ENCODE measurements at regions not wholly inside any gene's neighbourhood (a gene's known extent, or its start where the extent isn't known, plus 50 kb on each side); places are given as distances from the start of the nearest gene placed in this dataset.

- no peak for DNase-seq
Measured at GRCh38 chr2:61721382-61721781, 132.5 kb downstream of the FAM161A start.

- no peak for DNase-seq
Measured at GRCh38 chr2:61720911-61721310, 132.9 kb downstream of the FAM161A start.

DNA sequence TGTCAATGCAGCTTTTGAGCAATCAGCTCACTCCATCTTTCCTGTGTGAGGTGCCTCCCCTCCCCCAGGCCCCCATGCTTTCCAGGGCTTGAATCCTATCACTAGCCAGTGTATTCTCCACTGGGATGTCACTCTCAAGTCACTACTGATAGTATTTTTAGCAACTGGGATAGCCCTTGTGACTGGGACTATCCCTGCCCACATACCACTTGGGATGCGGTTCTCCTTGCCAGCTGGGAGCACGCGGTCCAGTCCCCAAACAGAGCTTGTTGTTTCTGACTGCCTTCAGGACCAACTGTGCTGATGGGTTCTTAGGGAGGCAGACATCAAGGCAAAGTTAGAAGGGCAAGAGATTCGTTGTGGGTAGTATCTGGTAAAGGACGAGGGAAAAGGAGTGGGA, 134.9 kb downstream of the FAM161A start:
- no peak for DNase-seq

GRCh38 chr2:61715506-61715905, 138.4 kb downstream of the FAM161A start:
- DNase-seq, result no peak

- DNase-seq, result no peak
Measured at GRCh38 chr2:61714210-61714609, 139.7 kb downstream of the FAM161A start.

DNA sequence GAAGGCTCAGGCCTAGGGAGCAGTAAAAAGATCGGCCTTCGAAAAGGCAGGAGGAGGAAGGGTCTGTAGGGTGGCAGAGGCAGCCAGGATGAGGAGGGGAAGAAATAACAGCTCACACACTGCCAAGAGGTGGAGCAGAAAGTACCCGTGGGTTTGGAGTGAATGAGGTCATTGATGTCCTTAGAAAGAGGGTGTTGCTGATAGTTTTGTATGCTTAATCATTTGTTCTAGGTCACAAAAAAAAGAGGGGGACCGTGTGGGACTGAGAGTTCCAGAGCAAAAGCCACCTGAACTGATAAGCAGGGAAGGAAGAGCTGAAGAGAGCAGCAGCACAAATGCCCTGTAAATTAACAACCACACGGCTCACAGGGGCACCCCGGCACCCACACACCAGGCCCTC, 140.4 kb downstream of the FAM161A start:
- DNase-seq, result no peak

DNA sequence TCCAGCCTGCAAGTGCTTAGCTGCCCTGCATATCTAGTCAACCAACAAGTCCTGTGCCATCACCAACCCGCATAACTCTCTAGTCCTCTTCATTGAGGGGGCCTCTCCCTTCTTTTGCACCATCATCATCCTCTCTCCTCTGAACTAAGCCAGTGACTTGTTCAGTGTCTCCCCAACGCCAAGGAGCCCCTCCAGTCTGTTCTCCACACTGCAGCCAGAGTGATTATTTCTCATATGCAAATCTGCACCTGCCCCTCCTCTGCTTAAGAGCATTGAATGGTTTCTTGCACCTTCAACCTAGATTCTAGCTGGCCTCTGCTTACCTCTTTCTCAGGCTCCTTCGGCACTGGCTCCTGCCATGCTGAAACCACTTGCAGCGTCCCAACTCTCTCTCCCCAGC, 141.8 kb downstream of the FAM161A start:
- no peak for DNase-seq

DNA sequence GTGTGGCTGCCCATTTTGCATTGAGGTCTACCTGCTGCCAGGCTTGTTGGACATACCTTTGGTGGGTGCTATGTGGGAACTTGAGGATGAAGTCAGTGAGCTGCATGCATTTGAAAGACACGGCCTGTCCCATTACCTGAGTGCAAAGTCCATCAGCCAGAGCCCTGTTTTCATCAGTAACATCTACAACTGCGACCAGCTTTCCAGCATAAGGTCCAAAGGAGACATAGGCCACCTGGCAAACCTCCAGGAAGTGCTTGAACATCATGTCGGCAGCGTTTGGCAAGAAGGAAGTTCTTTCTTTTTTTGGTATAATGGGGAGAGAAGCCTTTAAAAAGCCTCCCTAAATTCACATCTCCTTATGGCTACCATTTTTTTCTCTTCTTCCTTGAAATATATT, 143.1 kb downstream of the FAM161A start:
- no peak for DNase-seq

GRCh38 chr2:61707984-61708852, 145.6 kb downstream of the FAM161A start:
- no peak for DNase-seq

- DNase-seq, result no peak
Measured at GRCh38 chr2:61705625-61706024, 148.2 kb downstream of the FAM161A start.

GRCh38 chr2:61704364-61704763, 149.5 kb downstream of the FAM161A start:
- no peak for DNase-seq

DNA sequence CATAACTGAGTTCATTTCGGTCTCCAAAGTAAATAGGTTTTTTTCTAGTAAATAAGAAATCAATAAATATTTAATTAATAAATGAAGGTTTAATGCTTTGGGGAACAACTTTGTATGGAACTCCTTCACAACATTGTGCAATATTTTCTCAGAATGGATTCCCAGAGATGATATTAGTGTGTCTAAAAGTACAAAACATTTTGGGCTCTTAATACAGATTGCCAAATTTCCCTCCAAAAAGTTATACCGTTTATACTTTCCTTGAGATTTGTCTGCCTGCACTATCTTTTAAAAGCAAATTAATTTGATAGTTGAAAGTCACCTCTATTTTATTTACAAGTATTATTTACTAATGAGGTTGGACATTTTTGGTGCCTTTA, 151.8 kb downstream of the FAM161A start:
- no peak for DNase-seq

DNA sequence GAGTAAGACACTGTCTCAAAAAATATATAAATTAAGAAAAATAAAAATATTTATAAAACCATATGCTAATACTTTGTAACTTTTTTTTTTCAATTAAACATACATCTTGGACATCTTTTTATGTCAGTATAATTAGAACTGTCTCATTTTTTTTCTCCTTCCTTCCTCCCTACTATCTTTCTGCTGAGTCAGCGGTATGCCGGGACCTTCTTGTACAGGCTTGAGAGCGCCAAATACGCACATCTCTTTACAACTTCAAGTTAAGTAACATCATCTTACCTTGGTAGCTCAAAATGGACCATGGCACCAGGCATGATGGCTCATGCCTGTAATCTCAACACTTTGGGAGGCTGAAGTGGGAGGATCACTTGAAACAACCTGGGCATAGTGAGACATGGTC, 153.4 kb downstream of the FAM161A start:
- peak; percentile 49 for DNase-seq

- peak; percentile 97 for DNase-seq
Measured at GRCh38 chr2:61694312-61695274, 156.4 kb upstream of the XPO1 start.

DNA sequence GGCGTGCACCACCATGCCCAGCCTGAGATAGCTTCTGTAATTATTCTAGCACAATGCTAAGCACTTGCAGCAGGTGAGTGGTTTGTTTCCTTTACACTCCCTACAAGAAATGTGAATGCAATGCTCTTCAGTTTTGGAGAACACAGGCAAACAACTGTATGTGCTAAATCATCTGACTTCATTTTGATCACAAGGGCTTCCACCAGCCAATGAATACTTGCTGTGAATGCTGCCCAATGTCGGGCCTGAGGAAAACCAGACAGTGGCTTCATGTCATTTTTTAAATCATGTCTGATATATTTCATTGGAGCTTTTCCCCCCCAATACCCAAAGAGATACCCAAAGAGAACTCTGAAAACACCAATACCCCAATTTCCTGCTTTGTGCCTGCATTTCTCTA, 155.6 kb upstream of the XPO1 start:
- peak; percentile 37 for DNase-seq

DNA sequence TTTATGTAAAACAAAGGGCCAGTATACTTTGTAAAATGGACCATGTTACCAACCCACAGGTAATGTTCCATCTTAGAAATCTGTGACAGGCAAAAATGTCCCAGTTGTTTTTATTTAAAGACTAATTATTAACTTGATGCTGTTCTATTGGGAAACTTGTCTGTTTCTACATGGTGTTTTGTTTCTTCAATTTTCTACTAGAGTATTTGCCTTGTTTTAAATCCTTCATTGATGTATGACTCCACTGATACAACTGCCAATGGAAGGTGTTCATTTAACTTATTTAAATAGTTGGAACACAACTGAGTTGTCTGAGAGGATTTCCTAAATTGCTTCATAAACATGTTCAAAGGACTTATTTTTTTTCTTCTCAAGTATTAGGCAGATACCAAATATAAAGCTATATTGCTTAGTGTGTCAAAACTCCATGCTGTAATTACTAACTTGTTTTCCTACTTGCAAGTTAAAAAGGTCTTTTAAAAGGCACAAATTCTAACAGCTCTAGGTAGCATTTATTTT, 152.0 kb upstream of the XPO1 start:
- DNase-seq, result no peak

- no peak for DNase-seq
Measured at GRCh38 chr2:61689568-61689967, 151.4 kb upstream of the XPO1 start.

DNA sequence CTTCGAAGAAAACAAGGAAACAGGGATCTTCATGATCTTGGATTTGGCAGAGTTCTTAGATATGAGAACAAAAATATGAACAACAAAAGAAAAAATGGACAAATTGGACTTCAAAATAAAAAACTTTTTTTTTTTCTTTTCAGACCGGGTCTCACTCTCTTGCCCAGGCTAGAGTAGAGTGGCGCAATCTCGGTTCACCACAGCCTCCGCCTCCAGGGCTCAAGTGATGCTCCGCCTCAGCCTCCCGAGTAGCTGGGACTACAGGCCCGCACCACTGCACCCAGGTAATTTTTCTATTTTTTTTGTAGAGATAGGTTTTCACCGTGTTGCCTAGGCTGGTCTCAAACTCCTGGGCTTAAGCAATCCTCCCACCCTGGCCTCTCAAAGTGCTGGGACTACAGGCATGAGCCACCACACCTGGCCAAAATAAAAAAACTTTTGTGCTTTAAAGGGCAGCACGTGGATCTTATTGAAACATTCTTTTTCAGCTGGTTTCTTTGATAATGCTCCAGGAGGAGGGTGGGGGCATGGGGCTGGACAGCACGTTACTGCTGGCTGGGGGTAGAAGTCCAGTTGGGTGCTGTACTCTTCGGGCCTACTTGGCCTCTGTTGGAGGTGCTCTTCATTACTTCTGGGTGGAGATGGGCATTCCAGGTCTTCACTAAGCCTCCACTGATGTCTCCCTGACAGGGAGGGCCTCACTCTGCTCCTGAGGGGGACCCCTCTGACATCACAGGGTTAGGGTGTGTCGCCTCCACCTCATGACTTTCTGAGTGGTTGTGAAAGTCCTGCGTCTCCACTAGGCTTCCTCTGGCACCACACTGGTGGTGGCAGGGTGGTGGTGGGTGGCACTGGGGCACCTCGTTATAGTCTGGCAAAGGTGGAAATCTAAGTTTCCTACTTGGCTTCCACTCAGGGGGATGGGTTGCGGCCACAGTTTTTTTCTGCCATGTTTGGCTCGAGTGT, 150.5 kb upstream of the XPO1 start:
- no peak for DNase-seq

- no peak for DNase-seq
Measured at GRCh38 chr2:61679096-61679495, 140.9 kb upstream of the XPO1 start.

DNA sequence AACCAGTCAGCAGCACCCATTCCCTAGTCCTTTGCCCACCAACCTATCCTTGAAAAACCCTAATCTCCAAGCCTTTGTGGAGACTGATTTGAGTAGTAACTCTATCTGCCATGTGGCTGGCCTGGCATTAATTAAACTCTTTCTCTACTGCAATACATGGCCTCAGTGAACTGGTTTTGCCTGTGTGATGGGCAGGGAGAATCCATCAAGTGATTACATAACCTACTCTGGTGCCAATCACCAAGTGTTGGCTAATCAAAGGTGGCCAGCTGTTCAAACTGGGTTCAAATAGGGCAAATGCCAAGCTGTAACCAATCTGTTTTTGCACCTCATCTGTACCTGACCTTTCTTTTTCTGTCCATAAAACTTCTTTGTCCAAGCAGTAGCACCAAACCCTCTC, 139.8 kb upstream of the XPO1 start:
- DNase-seq, result no peak

- no peak for DNase-seq
Measured at GRCh38 chr2:61677306-61677705, 139.2 kb upstream of the XPO1 start.

GRCh38 chr2:61675204-61675603, 137.0 kb upstream of the XPO1 start:
- DNase-seq, result no peak
